Keratinocyte (primary cell): ENCODE measurements at regions not wholly inside any gene's neighbourhood (a gene's known extent, or its start where the extent isn't known, plus 50 kb on each side); places are given as distances from the start of the nearest gene placed in this dataset.

Experiments used
- DNase-seq: peaks from one replicate; pipeline ENCODE4 v3.0.0-alpha.2; 2011; ENCODE audit warnings: low read depth, missing footprints, low spot score
- FAIRE-seq: peaks from 2 replicates; lab custom pipeline; 2011; peaks lifted over from hg19 to GRCh38; lab: Jason Lieb, UNC
- H2AFZ ChIP-seq: 2 replicates; pipeline ENCODE4 v1.6.0; 2012; ENCODE audit warnings: low read length, control low read depth, inconsistent platforms; ENCODE audit not compliant: control insufficient read depth
- H3K27ac ChIP-seq: 2 replicates; pipeline ENCODE4 v1.5.1; 2011; ENCODE audit warnings: low read length; ENCODE audit not compliant: control insufficient read depth, insufficient read depth
- H3K27me3 ChIP-seq: 3 replicates; pipeline ENCODE4 v1.6.0; 2011; ENCODE audit warnings: low read length; ENCODE audit not compliant: control insufficient read depth, insufficient read depth; ENCODE audit errors: extremely low read depth
- H3K36me3 ChIP-seq, 2 experiments: 2 replicates in 1 of 2; 3 replicates in 1 of 2; pipeline ENCODE4 v1.5.1; 2011; ENCODE audit warnings: low read length in 2 of 2, mild to moderate bottlenecking in 1 of 2; ENCODE audit not compliant: control insufficient read depth in 2 of 2, insufficient read depth in 2 of 2; ENCODE audit errors: extremely low read depth in 1 of 2
- H3K4me1 ChIP-seq: 3 replicates; pipeline ENCODE4 v1.5.1; 2011; ENCODE audit warnings: low read length; ENCODE audit not compliant: control insufficient read depth, insufficient read depth; ENCODE audit errors: extremely low read depth
- H3K4me2 ChIP-seq: 3 replicates; pipeline ENCODE4 v1.6.0; 2011; ENCODE audit warnings: low read depth, low read length; ENCODE audit not compliant: control insufficient read depth, insufficient read depth; ENCODE audit errors: extremely low read depth
- H3K4me3 ChIP-seq, 3 experiments: fragments of 200-600 bp in 1 of 3; sonication (generic) in 1 of 3; 2 replicates in 2 of 3; 3 replicates in 1 of 3; pipeline ENCODE4 v1.5.1; 2011 to 2016; ENCODE audit warnings: low read length in 3 of 3, mild to moderate bottlenecking in 3 of 3, control low read depth in 2 of 3, inconsistent platforms in 1 of 3, low read depth in 1 of 3, mixed read lengths in 1 of 3, mixed run types in 1 of 3, moderate library complexity in 1 of 3; ENCODE audit not compliant: control insufficient read depth in 2 of 3, insufficient read depth in 2 of 3; ENCODE audit errors: extremely low read depth in 1 of 3
- H3K79me2 ChIP-seq: 2 replicates; pipeline ENCODE4 v1.6.0; 2012; ENCODE audit warnings: low read length; ENCODE audit not compliant: control insufficient read depth, insufficient read depth
- H3K9ac ChIP-seq: 3 replicates; pipeline ENCODE4 v1.6.0; 2011; ENCODE audit warnings: low read length; ENCODE audit not compliant: control insufficient read depth, insufficient read depth; ENCODE audit errors: extremely low read depth
- H3K9me1 ChIP-seq: 3 replicates; pipeline ENCODE4 v1.6.0; 2011; ENCODE audit warnings: low read length; ENCODE audit not compliant: control insufficient read depth, insufficient read depth; ENCODE audit errors: extremely low read depth
- H3K9me3 ChIP-seq: 2 replicates; pipeline ENCODE4 v1.5.1; 2012; ENCODE audit warnings: low read depth, low read length; ENCODE audit not compliant: control insufficient read depth
- H4K20me1 ChIP-seq: 3 replicates; pipeline ENCODE4 v1.6.0; 2011; ENCODE audit warnings: low read length; ENCODE audit not compliant: control insufficient read depth, insufficient read depth; ENCODE audit errors: extremely low read depth
- EZH2 ChIP-seq: IDR thresholded peaks from one replicate; pipeline ENCODE4 v1.6.1; 2012; ENCODE audit warnings: inconsistent platforms, mild to moderate bottlenecking, low read length, moderate library complexity
- dilution Hi-C: fragments of 300-500 bp; cut with MboI; formaldehyde crosslinking; loops from one replicate; pipeline ENCODE4 v1.7.0; 2020; ENCODE audit warnings: low sequenced_read_pairs; ENCODE audit not compliant: extremely low pct_ligation_motif_present
- TF ChIP-seq, protein P1 (sequence below), 3 experiments: IDR thresholded peaks in 1 of 3; conservative IDR thresholded peaks in 1 of 3; optimal IDR thresholded peaks in 1 of 3; 2 replicates in 2 of 3; 3 replicates in 1 of 3; pipeline versions ENCODE3 to v1.5.1; 2011; ENCODE audit warnings: low read length in 3 of 3, mild to moderate bottlenecking in 3 of 3, moderate library complexity in 2 of 3, control low read depth in 1 of 3, inconsistent platforms in 1 of 3; ENCODE audit not compliant: insufficient read depth in 2 of 3; ENCODE audit errors: extremely low read depth in 1 of 3

GRCh38 chr15:70284438-70285214 is 186.9 kb upstream of the TLE3 start:
- dilution Hi-C loops, result no loop called here
- peaks cover 3% of the 10 kb centered on the region for H3K4me1 ChIP-seq
- no peak overlapping the region for H3K9ac ChIP-seq
- H2AFZ ChIP-seq, result no peak overlapping the region
- H3K36me3 ChIP-seq, result no peaks in the 10 kb centered on the region
- DNase-seq, result no peak
- no peaks in the 10 kb centered on the region for H3K79me2 ChIP-seq
- FAIRE-seq, result no peak
- TF ChIP-seq EZH2, result no peak
- TF ChIP-seq, protein P1, sequence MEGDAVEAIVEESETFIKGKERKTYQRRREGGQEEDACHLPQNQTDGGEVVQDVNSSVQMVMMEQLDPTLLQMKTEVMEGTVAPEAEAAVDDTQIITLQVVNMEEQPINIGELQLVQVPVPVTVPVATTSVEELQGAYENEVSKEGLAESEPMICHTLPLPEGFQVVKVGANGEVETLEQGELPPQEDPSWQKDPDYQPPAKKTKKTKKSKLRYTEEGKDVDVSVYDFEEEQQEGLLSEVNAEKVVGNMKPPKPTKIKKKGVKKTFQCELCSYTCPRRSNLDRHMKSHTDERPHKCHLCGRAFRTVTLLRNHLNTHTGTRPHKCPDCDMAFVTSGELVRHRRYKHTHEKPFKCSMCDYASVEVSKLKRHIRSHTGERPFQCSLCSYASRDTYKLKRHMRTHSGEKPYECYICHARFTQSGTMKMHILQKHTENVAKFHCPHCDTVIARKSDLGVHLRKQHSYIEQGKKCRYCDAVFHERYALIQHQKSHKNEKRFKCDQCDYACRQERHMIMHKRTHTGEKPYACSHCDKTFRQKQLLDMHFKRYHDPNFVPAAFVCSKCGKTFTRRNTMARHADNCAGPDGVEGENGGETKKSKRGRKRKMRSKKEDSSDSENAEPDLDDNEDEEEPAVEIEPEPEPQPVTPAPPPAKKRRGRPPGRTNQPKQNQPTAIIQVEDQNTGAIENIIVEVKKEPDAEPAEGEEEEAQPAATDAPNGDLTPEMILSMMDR (optimal IDR thresholded peaks at IDR 0.05 in 1 of 3, IDR thresholded peaks at IDR 0.05 in 1 of 3, conservative IDR thresholded peaks at IDR 0.05 in 1 of 3; ENCODE audit: extremely low read depth in 1 of 3, insufficient read depth in 2 of 3, low read length in 3 of 3), result no peak
- H3K27ac ChIP-seq, result no peak overlapping the region
- no peaks in the 10 kb centered on the region for H3K9me1 ChIP-seq
- no peaks in the 10 kb centered on the region for H4K20me1 ChIP-seq
- no peak overlapping the region for H3K4me2 ChIP-seq
- no peak overlapping the region for H3K4me3 ChIP-seq
- peaks cover 9% of the 10 kb centered on the region for H3K27me3 ChIP-seq
- H3K9me3 ChIP-seq, result no peaks in the 10 kb centered on the region

DNA sequence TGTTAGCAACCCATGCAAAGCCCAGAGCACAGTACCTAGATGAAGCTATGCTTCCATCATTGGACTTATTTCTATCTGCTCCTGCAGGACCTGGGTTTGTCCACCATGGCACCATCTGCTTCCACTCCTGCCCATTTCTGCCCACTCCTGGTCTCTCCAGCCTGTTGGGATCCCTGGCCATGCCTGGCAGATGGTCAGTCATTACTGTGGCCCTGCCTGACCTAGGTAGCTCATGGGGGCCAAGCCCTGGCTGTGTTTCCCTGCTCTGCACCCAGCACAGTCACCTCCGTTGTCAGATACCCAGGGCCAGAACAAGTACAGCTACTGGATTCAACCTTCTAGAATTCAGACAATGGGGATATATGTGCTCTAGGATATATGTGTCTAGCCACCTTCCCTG is 185.8 kb upstream of the TLE3 start:
- FAIRE-seq (no peak), DNase-seq (no peak)
- Histone ChIP-seq H3K9ac (no peak overlapping the region), H3K9me3 (no peaks in the 10 kb centered on the region), H4K20me1 (no peaks in the 10 kb centered on the region), H3K4me2 (no peak overlapping the region), H3K27me3 (peaks cover 9% of the 10 kb centered on the region), H3K9me1 (no peaks in the 10 kb centered on the region), H3K79me2 (no peaks in the 10 kb centered on the region), H3K27ac (no peak overlapping the region), H3K36me3 (no peaks in the 10 kb centered on the region), H3K4me3 (no peak overlapping the region), H3K4me1 (peaks cover 3% of the 10 kb centered on the region), H2AFZ (no peak overlapping the region)
- dilution Hi-C loops, result no loop called here
- TF ChIP-seq, protein P1 (optimal IDR thresholded peaks at IDR 0.05 in 1 of 3, IDR thresholded peaks at IDR 0.05 in 1 of 3, conservative IDR thresholded peaks at IDR 0.05 in 1 of 3; ENCODE audit: extremely low read depth in 1 of 3, insufficient read depth in 2 of 3, low read length in 3 of 3), result no peak
- no peak for TF ChIP-seq EZH2
